ENCODE measurements at regions not wholly inside any gene's neighbourhood (a gene's known extent, or its start where the extent isn't known, plus 50 kb on each side); places are given as distances from the start of the nearest gene placed in this dataset.

GRCh38 chr2:71816815-71817214 lies 330.8 kb downstream of the CYP26B1 start:
- DNase-seq (ENCODE audit: low read depth, low spot score) = no peak
- Histone ChIP-seq H3K9me3 (ENCODE audit: control insufficient read depth, insufficient read depth, low read length) (no peaks in the 10 kb centered on the region), H3K27me3 (ENCODE audit: control insufficient read depth, insufficient read depth, low read length) (peaks cover 14% of the 10 kb centered on the region), H3K4me3 (ENCODE audit: low read depth, low read length) (no peak overlapping the region), H3K27ac (ENCODE audit: low read depth, low read length) (no peak overlapping the region)
- ChIA-PET POLR2A (no interaction called here), CTCF (no interaction called here)
- no peak for TF ChIP-seq CTCF (IDR thresholded peaks at IDR 0.05; ENCODE audit: low read depth, low read length)

- H3K4me3 ChIP-seq (ENCODE audit: low read depth, low read length) = no peak overlapping the region
- H3K27me3 ChIP-seq (ENCODE audit: control insufficient read depth, insufficient read depth, low read length) = peaks cover 14% of the 10 kb centered on the region
- ChIA-PET POLR2A (no interaction called here), CTCF (interaction anchor here (1.0 to 2.4 kb wide), 3 partner anchors 12 to 18 kb away, joined by 4 to 9 read pairs (median 5); no protein-coding TSS in a partner anchor)
- DNase-seq (ENCODE audit: low read depth, low spot score) = no peak
- TF ChIP-seq CTCF (IDR thresholded peaks at IDR 0.05; ENCODE audit: low read depth, low read length) = no peak
- no peak overlapping the region for H3K27ac ChIP-seq (ENCODE audit: low read depth, low read length)
- H3K9me3 ChIP-seq (ENCODE audit: control insufficient read depth, insufficient read depth, low read length) = no peaks in the 10 kb centered on the region
Observed at GRCh38 chr2:71815701-71816474, 331.8 kb downstream of the CYP26B1 start.

GRCh38 chr2:71814885-71815284 lies 332.8 kb downstream of the CYP26B1 start:
- ChIA-PET CTCF (interaction anchor here (2.1 to 2.4 kb wide), 2 partner anchors 13 to 17 kb away, joined by 5 to 9 read pairs; no protein-coding TSS in a partner anchor), POLR2A (no interaction called here)
- Histone ChIP-seq H3K27me3 (ENCODE audit: control insufficient read depth, insufficient read depth, low read length) (peaks cover 14% of the 10 kb centered on the region), H3K4me3 (ENCODE audit: low read depth, low read length) (no peak overlapping the region), H3K27ac (ENCODE audit: low read depth, low read length) (no peak overlapping the region), H3K9me3 (ENCODE audit: control insufficient read depth, insufficient read depth, low read length) (no peaks in the 10 kb centered on the region)
- TF ChIP-seq CTCF (IDR thresholded peaks at IDR 0.05; ENCODE audit: low read depth, low read length) = no peak
- DNase-seq (ENCODE audit: low read depth, low spot score) = no peak

GRCh38 chr2:71813807-71814470 lies 333.7 kb downstream of the CYP26B1 start:
- CTCF ChIA-PET = interaction anchor here (2.1 to 2.4 kb wide), 2 partner anchors 12 to 16 kb away, joined by 5 to 9 read pairs; no protein-coding TSS in a partner anchor

More at GRCh38 chr2:71813807-71814470, 333.7 kb downstream of the CYP26B1 start:
- Histone ChIP-seq H3K27ac (ENCODE audit: low read depth, low read length) (no peak overlapping the region), H3K27me3 (ENCODE audit: control insufficient read depth, insufficient read depth, low read length) (peaks cover 18% of the 10 kb centered on the region), H3K4me3 (ENCODE audit: low read depth, low read length) (no peak overlapping the region), H3K9me3 (ENCODE audit: control insufficient read depth, insufficient read depth, low read length) (no peaks in the 10 kb centered on the region)
- TF ChIP-seq CTCF (IDR thresholded peaks at IDR 0.05; ENCODE audit: low read depth, low read length) = no peak
- POLR2A ChIA-PET = no interaction called here
- DNase-seq (ENCODE audit: low read depth, low spot score) = no peak
